Motor neuron (in vitro differentiated cells): ENCODE measurements at regions not wholly inside any gene's neighbourhood (a gene's known extent, or its start where the extent isn't known, plus 50 kb on each side); places are given as distances from the start of the nearest gene placed in this dataset.
A peak's percentile ranks its signal among the peaks of the same experiment; 100 is the strongest.

Experiments
- ATAC-seq, 8 experiments: fragments of 200-7000 bp; cut with Tn5 transposase; replicated peaks in 6 of 8; 2 replicates each; pipeline ENCODE4 v1.8.0; 2021; ENCODE audit warnings: mild to moderate bottlenecking in 8 of 8, moderate library complexity in 8 of 8
- H3K27ac ChIP-seq, 2 donors: fragments of 250-450 bp; sonication (Bioruptor Pico); 2 replicates each; pipeline ENCODE4 v1.9.0; 2021; ENCODE audit warnings: antibody characterized with exemption in 2 of 2, mild to moderate bottlenecking in 2 of 2, moderate library complexity in 1 of 2
- H3K4me1 ChIP-seq, 2 donors: fragments of 250-450 bp; sonication (Bioruptor Pico); replicated peaks in 1 of 2; 2 replicates each; pipeline ENCODE4 v1.6.1; 2021; ENCODE audit warnings: antibody characterized with exemption in 2 of 2, mild to moderate bottlenecking in 2 of 2, moderate library complexity in 1 of 2
- H3K4me3 ChIP-seq, 5 donors: fragments of 250-450 bp; sonication (Bioruptor Pico); 2 replicates each; pipeline ENCODE4 v1.9.0; 2021; ENCODE audit warnings: antibody characterized with exemption in 5 of 5, mild to moderate bottlenecking in 5 of 5, moderate library complexity in 4 of 5
- WGBS, 10 experiments: fragments of 450-650 bp; shearing (Covaris generic); methylation state at CpG; one replicate each; pipeline ENCODE4 v1.0.0; 2022; 5-methylcytosine and 5-hydroxymethylcytosine counted together
- in situ Hi-C, 9 experiments: fragments of 400-800 bp; cut with MboI; loops; one replicate each; pipeline ENCODE4 v1.15.0; 2021; ENCODE audit warnings: low sequenced_read_pairs in 9 of 9, low pct_unique_long_range_greater_than_20kb in 2 of 9; ENCODE audit not compliant: unreplicated experiment in 9 of 9

DNA sequence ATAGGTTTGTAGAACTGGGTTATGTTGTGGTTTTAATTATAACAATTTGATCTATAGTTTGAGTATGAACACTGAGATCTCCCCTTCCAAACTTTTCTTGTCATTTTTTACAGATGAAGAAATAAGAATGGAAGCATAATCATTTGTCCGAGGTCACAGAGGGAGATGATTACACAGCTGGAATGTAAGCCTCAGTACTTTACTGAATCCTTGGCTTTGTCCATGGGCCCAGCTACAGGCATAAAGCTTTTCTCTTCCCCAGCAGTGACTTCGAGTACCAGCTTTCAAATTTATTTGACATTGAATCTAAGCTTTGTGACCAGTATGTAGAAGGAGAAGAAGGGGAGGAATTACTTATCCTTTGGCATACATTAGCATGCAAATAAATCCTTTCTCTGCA, 80.9 kb upstream of the DCBLD2 start:
- in situ Hi-C loops = loop anchor here in 7 of 9 experiments (25.0 kb wide), 2 partner anchors 170 to 370 kb away; no protein-coding TSS in a partner anchor
- H3K4me1 ChIP-seq = peaks cover 23 to 61% of the 10 kb centered on the region in 2 donors

DNA sequence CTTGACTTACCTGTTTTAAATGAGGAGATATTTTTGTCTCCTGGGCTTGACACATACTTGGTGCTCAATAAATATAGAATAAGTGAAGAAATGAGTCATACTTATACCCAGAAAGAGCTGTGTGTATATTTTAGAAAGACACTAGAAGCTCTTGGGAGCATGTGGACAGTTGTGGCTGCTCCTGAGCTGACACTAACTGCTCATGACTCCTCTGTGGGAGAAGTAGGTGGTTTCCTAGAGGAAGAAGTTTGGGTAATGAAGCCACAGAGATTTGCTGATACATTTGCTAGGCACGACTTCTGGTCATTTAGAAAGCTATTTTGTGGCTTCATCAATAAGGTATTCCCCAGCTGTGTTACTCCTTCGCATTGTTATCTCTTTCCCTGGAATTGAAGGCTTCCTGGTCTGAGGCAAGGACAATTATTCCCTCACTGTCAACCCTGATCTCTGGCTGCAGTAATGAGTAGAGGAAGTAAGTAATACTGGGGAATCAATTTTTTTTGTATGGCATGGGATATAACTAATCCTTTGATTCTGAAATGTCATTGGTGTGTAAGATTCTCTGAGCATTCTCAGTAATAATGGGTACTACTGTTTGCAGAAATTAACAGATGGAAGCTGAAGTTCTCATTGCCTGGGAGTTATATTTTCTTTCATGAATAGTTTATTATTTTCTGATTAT, 79.6 kb upstream of the DCBLD2 start:
- H3K4me3 ChIP-seq = no peak overlapping the region
- H3K27ac ChIP-seq = no peak overlapping the region
- WGBS, 10 experiments = 34 to 90% (median 54%) methylated on average over 1 to 2 of the region's 2 CpGs; no CpG with 5 or more reads in 6 of the 10 experiments
- no peak for ATAC-seq
- H3K4me1 ChIP-seq = peaks cover 23 to 53% of the 10 kb centered on the region in 2 donors
- in situ Hi-C loops = loop anchor here in 7 of 9 experiments (25.0 kb wide), 2 partner anchors 169 to 369 kb away; no protein-coding TSS in a partner anchor

More for the DNA sequence above, 80.9 kb upstream of the DCBLD2 start:
- ATAC-seq = peak in 5 of 8 experiments; percentile 46 to 81 (median 70)
- WGBS, 10 experiments = 0 to 61% (median 6%) methylated on average over 1 to 2 of the region's 2 CpGs; no CpG with 5 or more reads in 1 of the 10 experiments
- Histone ChIP-seq H3K27ac (peak overlapping the region in 1 of 2 donors; percentile 7), H3K4me3 (no peak overlapping the region)

DNA sequence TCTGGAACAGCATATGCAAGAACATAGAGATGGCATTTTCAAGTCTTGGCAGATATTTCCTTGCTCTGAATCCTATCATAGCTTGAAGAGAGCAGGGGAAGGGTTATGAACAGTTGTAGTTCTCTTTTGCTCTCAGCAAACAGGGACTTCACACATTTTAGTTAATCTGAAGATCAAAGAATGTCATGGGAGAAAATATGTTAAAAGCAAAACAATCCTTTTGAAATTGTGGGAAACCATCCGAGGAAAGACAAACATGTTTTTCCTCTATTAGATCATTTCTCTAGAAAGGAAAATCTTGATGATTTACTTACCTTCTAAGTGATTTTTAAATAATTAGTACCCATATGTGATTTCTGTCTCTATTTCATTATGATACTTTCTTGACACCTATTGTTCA, 77.8 kb upstream of the DCBLD2 start:
- Histone ChIP-seq H3K4me1 (peaks cover 16 to 35% of the 10 kb centered on the region in 2 donors), H3K4me3 (no peak overlapping the region), H3K27ac (no peak overlapping the region)
- in situ Hi-C loops = loop anchor here in 7 of 9 experiments (25.0 kb wide), 2 partner anchors 167 to 367 kb away; no protein-coding TSS in a partner anchor
- ATAC-seq = no peak
- 0 to 100% (median 88%) methylated on average over 1 of the region's 1 CpG; no CpG with 5 or more reads in 1 of the 10 experiments for WGBS, 10 experiments

DNA sequence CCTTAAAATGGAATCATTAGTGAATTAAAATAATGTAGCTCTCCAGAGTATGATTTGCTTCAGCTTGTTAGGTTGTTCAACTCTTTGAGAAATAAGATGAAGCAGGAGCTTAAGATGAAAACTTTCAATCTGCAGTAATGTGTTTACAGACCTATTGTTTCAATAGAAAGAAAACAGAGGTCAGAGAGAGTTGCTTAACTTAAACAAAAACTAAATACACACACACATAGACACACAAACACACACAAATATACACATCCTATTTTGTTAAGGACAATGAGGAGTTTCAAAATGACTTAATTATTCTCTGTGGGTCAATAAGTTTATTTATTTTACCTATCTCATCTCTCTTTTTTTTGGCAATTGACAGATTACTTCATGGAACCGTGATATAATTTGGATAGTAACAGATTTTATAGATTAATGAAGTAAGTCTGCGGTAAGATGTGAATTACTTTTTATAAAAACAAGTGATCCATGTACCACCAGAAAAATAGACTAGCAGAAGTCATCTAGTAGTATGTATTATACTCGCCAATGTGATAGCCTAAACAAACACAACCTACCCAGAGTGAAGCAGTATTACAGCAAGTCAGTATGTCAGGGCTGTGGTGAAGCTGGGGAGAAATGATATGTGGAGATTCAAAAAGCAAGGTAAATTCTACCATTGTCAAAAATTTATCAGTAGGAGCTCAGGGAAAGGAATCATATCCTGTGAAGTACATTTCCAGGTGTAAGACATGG, 76.7 kb upstream of the DCBLD2 start:
- in situ Hi-C loops = loop anchor here in 7 of 9 experiments (25.0 kb wide), 2 partner anchors 166 to 366 kb away; no protein-coding TSS in a partner anchor
- peaks cover 16 to 25% of the 10 kb centered on the region in 2 donors for H3K4me1 ChIP-seq
- WGBS, 10 experiments = 8 to 100% (median 82%) methylated on average over 1 to 3 of the region's 3 CpGs; no CpG with 5 or more reads in 2 of the 10 experiments
- no peak overlapping the region for H3K4me3 ChIP-seq
- no peak for ATAC-seq
- H3K27ac ChIP-seq = no peak overlapping the region

DNA sequence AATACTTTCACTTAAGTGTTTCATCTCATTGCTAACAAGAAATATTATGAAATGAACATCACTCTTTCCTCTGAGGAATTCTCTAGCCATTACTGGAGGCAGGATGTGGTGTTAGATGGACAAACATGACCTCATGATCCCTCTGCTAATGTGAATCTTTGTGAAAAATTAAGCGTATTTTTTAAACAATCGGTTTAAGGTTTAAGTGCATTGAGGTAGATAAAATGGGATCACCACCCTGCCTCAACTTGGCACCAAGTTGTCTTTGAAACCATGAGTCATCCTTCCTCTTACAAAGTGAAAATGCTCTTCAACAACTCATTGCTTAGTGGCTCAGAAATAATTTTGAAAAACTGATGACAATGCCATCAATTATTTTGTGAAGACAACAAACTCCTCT, 76.0 kb upstream of the DCBLD2 start:
- peak in 6 of 8 experiments; percentile 26 to 76 (median 63) for ATAC-seq
- H3K27ac ChIP-seq = no peak overlapping the region

DNA sequence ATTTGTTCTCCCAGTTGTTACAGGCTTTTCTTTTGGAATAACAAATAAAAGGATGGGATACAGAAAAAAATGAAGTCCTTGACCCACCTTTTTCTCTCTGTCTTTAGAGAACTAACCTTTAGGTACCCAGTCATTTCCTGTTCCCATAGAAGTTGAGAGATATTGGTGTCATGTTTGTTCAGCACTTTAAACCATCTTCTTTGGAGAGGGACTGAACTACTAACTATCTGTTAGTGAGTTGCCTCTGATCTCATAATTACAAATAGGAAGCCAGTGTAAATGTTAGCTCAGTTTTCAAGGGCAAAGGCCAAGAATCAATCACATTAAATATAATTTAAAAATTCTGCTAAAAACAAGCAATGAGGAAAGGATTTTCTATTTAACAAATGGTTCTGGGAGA, 72.9 kb upstream of the DCBLD2 start:
- H3K4me1 ChIP-seq = peaks cover 2 to 17% of the 10 kb centered on the region in 2 donors
- no peak overlapping the region for H3K4me3 ChIP-seq
- no peak overlapping the region for H3K27ac ChIP-seq
- no peak for ATAC-seq
- in situ Hi-C loops = no loop called here

More for the DNA sequence above, 76.0 kb upstream of the DCBLD2 start:
- in situ Hi-C loops = loop anchor here in 7 of 9 experiments (25.0 kb wide), 2 partner anchors 165 to 365 kb away; no protein-coding TSS in a partner anchor
- peaks cover 9 to 18% of the 10 kb centered on the region in 2 donors for H3K4me1 ChIP-seq
- WGBS, 10 experiments = 0 to 78% (median 27%) methylated on average over 2 of the region's 2 CpGs; no CpG with 5 or more reads in 2 of the 10 experiments
- no peak overlapping the region for H3K4me3 ChIP-seq

DNA sequence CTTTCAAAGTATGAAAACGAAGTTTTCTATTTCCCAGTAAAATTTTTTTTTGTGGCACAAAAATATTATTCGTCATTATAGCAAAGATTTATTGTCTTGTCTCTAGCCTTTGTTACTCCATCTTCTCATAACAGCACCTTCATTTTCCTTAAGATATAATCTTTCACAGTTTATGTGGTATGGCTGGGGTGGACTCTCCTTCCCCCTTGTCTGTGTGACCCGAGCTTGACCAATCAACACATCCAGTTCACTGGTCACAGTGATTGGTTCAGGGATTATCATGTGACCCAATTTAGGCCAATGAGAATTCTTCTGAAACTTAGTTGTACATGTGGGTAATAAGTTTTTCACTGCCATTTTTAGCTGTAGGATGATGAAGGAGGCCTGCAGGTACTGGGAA, 71.2 kb upstream of the DCBLD2 start:
- WGBS, 10 experiments = 11 to 97% (median 67%) methylated on average over 1 to 3 of the region's 3 CpGs; no CpG with 5 or more reads in 1 of the 10 experiments
- Histone ChIP-seq H3K4me3 (no peak overlapping the region), H3K27ac (no peak overlapping the region), H3K4me1 (peaks cover 2 to 17% of the 10 kb centered on the region in 2 donors)
- in situ Hi-C loops = no loop called here
- no peak for ATAC-seq

DNA sequence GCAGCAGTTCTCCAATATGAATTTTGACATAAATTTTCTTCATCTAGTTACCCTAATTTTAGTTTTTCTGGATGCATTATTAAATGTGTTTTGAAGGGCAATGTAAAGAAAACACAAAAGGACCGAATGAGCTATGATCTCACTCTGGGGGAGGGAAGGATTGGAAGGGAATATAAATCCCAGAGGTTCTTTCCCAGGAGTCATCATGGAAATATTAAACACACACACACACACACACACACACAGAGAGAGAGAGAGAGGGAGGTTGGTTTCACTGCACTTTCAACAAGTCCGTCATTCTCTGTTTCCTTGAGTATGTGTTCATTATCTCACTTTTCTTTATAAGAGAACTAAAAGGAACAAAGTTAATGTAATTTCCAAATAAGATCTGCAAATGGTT, 70.7 kb upstream of the DCBLD2 start:
- peaks cover 0 to 17% of the 10 kb centered on the region in 2 donors for H3K4me1 ChIP-seq
- whole genome bisulfite sequencing, 10 experiments = 0 to 86% (median 59%) methylated on average over 1 to 2 of the region's 2 CpGs
- H3K27ac ChIP-seq = peak overlapping the region in 1 of 2 donors; percentile 53
- no peak overlapping the region for H3K4me3 ChIP-seq
- in situ Hi-C loops = no loop called here
- peak in 5 of 8 experiments; percentile 38 to 78 (median 65) for ATAC-seq

DNA sequence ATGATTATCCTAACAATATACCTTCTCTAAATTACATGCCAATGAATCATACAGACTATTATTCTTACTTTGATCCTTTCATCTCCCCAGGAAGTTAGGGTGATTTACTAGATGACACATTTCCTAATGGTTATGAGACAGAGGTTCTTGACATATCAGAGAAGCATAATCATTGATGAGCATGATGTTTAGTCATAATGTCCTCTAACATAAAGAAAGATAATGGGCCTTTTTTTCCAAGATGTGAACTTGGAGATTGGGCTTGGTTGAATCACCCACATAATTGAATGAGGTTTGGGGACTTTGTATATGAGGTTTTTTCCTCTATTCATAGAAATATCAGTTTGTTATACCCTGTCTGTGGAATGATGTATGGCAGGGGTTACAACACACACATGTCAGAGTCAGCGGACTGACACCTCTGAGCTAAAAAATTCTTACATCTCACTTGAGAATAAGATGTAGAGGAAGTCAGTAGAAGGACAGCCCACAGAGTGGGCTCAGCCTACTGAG, 69.7 kb upstream of the DCBLD2 start:
- H3K27ac ChIP-seq = peak overlapping the region in 1 of 2 donors; percentile 53

DNA sequence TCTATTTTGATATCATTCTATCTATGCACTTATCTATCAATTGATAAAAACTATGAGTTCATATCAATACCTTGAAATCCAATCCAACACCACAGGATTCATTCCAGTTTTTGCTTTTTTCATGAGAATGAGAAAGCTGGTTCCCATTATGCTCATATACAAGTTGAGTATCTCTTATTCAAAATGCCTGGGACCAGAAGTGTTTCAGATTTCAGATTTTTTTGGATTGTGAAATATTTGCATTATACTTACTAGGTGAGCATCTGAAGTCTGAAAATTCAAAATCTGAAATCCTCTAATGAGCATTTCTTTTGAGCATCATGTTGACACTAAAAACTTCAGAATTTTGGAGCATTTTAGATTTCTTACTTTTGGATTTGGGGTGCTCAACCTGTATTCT, 67.8 kb upstream of the DCBLD2 start:
- H3K4me3 ChIP-seq = no peak overlapping the region
- in situ Hi-C loops = no loop called here
- no peak for ATAC-seq
- H3K27ac ChIP-seq = no peak overlapping the region
- H3K4me1 ChIP-seq = peaks cover 0 to 17% of the 10 kb centered on the region in 2 donors

More for the DNA sequence above, 69.7 kb upstream of the DCBLD2 start:
- in situ Hi-C loops = no loop called here
- no peak overlapping the region for H3K4me3 ChIP-seq
- peaks cover 0 to 17% of the 10 kb centered on the region in 2 donors for H3K4me1 ChIP-seq
- 75 to 83% (median 80%) methylated on average over 1 of the region's 1 CpG; no CpG with 5 or more reads in 7 of the 10 experiments for WGBS, 10 experiments
- peak in 6 of 8 experiments; percentile 34 to 89 (median 87) for ATAC-seq

DNA sequence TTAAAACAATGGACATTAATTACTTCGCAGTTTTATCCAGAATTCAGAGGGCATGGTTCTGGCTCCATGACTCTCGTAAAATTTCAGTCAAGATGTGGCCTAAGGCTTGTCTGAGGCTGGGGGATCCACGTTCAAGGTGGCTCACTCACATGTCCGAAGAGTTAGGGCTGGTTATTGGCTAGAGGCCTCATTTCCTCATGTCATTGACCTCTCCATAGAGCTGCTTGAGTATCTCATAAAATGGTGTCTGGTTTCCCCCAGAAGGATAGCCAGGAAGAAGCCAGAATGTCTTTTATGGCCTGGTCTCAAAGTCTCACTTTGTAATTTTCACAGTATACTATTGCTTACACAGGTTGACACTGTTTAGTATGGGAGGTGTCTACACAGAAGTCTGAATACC, 67.3 kb upstream of the DCBLD2 start:
- no peak overlapping the region for H3K27ac ChIP-seq
- no peak for ATAC-seq
- H3K4me3 ChIP-seq = no peak overlapping the region
- WGBS, 10 experiments = 17 to 90% (median 78%) methylated on average over 1 to 4 of the region's 4 CpGs; no CpG with 5 or more reads in 2 of the 10 experiments
- in situ Hi-C loops = no loop called here
- H3K4me1 ChIP-seq = peaks cover 0 to 17% of the 10 kb centered on the region in 2 donors

DNA sequence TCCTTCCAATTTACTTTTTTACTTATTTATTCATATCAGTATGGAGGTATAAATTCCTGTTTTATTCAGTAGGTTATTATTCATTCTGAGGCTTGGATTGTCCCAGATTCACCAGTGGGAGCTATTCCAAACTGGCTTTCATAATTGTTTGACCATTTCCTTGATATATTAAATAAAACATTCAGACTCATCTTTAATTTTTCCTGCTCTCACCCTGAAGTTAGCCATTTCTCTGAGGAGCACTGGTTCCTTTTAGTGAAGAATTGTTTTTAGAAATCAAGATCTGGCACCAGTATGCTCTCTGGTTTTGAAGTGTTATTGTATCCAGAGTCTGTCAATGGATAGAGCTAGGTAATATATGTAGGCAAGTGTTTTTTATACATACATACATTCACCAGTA, 66.9 kb upstream of the DCBLD2 start:
- Histone ChIP-seq H3K4me3 (no peak overlapping the region), H3K4me1 (peaks cover 0 to 17% of the 10 kb centered on the region in 2 donors), H3K27ac (no peak overlapping the region)
- ATAC-seq = no peak
- in situ Hi-C loops = no loop called here

DNA sequence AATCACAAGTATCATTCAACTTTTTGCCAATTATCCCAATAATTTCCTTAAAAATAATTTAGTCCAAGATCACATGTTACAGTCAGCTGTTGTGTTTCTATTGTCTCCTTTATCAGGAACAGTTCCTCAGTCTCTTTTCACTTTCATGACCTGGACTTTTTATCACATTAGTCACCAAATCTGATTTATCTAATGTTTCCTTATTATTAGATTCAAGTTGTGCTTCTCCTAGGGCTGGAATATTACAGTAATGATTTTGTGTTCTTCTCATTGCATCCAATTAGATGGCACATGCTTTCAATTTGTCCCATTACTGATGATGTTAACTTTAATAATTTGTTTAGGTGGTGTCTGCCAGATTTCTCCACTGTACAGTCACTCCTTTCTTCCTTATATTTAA, 66.3 kb upstream of the DCBLD2 start:
- no peak overlapping the region for H3K27ac ChIP-seq
- peaks cover 0 to 17% of the 10 kb centered on the region in 2 donors for H3K4me1 ChIP-seq
- in situ Hi-C loops = no loop called here
- peak in 1 of 8 experiments; percentile 13 for ATAC-seq
- H3K4me3 ChIP-seq = no peak overlapping the region
